ENCODE measurements at regions not wholly inside any gene's neighbourhood (a gene's known extent, or its start where the extent isn't known, plus 50 kb on each side); places are given as distances from the start of the nearest gene placed in this dataset.

DNA sequence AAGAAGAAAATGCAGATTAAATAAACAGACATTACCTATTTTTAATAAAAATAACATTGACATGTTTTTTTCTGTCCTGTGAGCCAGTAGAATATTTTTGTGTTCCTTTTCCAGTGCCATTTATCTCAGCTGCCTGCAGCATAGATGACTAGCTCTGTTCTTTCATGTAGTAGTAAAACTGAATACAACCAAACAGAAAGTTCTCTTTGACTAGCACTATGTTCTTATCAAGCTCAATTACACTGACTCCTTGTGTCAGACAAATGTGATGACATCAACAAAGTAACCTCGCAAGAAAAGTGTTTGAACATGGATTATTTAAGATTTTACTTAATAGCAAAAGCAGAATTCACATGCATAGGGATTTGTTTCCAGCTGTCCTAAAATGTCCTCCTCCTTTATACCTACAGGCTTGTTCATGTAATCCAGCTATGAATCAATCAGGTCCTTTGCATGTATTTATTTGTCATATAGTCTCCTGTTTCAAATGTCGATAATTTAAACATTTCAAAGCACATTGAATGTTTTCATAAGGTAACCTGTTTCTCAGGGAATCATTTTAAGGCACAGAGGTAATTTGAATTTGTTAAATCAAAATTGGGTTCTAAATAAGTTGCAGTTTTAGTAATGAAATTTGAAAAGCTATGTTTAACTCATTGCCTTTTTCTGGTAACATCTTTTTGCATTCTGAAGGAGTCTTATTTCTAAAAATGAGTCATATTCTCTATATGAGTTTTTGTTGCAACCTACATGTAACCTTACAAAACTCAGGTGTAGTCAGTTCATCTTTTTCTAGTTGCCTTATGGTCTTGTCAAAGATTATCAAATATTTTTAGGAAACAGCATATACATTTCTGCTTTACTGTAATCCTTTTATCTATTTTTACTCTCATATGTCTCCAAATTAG, 215.3 kb upstream of the GULP1 start:
- DNase-seq (ENCODE audit: low spot score) = no peak
- Histone ChIP-seq H3K36me3 (ENCODE audit: insufficient read depth, low read length) (no peaks in the 10 kb centered on the region), H2AFZ (ENCODE audit: low read length) (no peak overlapping the region), H3K4me2 (ENCODE audit: low read length) (no peak overlapping the region), H3K4me3 (ENCODE audit: low read depth, low read length, poor library complexity, severe bottlenecking) (no peak overlapping the region), H3K9me3 (ENCODE audit: low read length) (no peaks in the 10 kb centered on the region), H3K79me2 (ENCODE audit: insufficient read depth, low read depth, low read length) (no peaks in the 10 kb centered on the region), H4K20me1 (ENCODE audit: insufficient read depth, low read length) (no peaks in the 10 kb centered on the region), H3K27ac (ENCODE audit: low read depth, low read length, poor library complexity, severe bottlenecking) (no peak overlapping the region), H3K4me1 (ENCODE audit: insufficient read depth, low read length, poor library complexity, severe bottlenecking) (no peaks in the 10 kb centered on the region), H3K9me2 (ENCODE audit: insufficient read depth, low read length) (no peaks in the 10 kb centered on the region)
- TF ChIP-seq, protein P1, sequence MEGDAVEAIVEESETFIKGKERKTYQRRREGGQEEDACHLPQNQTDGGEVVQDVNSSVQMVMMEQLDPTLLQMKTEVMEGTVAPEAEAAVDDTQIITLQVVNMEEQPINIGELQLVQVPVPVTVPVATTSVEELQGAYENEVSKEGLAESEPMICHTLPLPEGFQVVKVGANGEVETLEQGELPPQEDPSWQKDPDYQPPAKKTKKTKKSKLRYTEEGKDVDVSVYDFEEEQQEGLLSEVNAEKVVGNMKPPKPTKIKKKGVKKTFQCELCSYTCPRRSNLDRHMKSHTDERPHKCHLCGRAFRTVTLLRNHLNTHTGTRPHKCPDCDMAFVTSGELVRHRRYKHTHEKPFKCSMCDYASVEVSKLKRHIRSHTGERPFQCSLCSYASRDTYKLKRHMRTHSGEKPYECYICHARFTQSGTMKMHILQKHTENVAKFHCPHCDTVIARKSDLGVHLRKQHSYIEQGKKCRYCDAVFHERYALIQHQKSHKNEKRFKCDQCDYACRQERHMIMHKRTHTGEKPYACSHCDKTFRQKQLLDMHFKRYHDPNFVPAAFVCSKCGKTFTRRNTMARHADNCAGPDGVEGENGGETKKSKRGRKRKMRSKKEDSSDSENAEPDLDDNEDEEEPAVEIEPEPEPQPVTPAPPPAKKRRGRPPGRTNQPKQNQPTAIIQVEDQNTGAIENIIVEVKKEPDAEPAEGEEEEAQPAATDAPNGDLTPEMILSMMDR (conservative IDR thresholded peaks at IDR 0.05; ENCODE audit: low read length) = no peak
- TF ChIP-seq EZH2phosphoT487 (IDR thresholded peaks at IDR 0.05; ENCODE audit: borderline replicate concordance, low read depth, low read length) = no peak
- intact Hi-C loops (cut with micrococcal nuclease; ENCODE audit: unreplicated experiment) = no loop called here
- BruUV-seq (replicated peaks) = no TSS peak
- ChIA-PET CTCF (ENCODE audit: unreplicated experiment) (no interaction called here), POLR2A (no interaction called here)

DNA sequence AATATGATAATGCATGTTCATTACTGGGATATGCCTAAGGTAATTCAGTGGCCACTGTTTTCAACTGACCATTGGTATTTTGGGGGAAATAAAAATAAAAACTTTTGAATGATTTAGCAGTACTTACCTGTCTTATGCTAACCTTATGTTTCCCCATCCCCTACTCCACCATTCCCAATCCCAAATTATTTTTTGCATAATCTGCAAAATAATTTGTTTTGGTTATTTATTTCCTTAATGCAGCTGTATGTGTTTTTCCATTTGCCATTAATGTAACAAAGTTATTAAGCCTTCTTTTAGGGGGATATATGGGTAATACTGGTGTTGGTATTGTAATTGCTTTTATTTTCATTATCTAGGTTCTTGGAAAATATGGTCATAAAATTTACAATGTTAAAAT, 213.9 kb upstream of the GULP1 start:
- Histone ChIP-seq H3K4me2 (ENCODE audit: low read length) (no peak overlapping the region), H2AFZ (ENCODE audit: low read length) (no peak overlapping the region), H3K9me2 (ENCODE audit: insufficient read depth, low read length) (no peaks in the 10 kb centered on the region), H3K4me3 (ENCODE audit: low read depth, low read length, poor library complexity, severe bottlenecking) (no peak overlapping the region), H4K20me1 (ENCODE audit: insufficient read depth, low read length) (no peaks in the 10 kb centered on the region), H3K79me2 (ENCODE audit: insufficient read depth, low read depth, low read length) (no peaks in the 10 kb centered on the region), H3K27ac (ENCODE audit: low read depth, low read length, poor library complexity, severe bottlenecking) (no peak overlapping the region), H3K4me1 (ENCODE audit: insufficient read depth, low read length, poor library complexity, severe bottlenecking) (no peaks in the 10 kb centered on the region), H3K9me3 (ENCODE audit: low read length) (no peaks in the 10 kb centered on the region), H3K36me3 (ENCODE audit: insufficient read depth, low read length) (no peaks in the 10 kb centered on the region)
- intact Hi-C loops (cut with micrococcal nuclease; ENCODE audit: unreplicated experiment) = no loop called here
- CTCF ChIA-PET (ENCODE audit: unreplicated experiment) = no interaction called here
- POLR2A ChIA-PET = no interaction called here
- no TSS peak for BruUV-seq (replicated peaks)
- no peak for TF ChIP-seq EZH2phosphoT487 (IDR thresholded peaks at IDR 0.05; ENCODE audit: borderline replicate concordance, low read depth, low read length)
- TF ChIP-seq, protein P1 (conservative IDR thresholded peaks at IDR 0.05; ENCODE audit: low read length) = no peak
- DNase-seq (ENCODE audit: low spot score) = no peak

DNA sequence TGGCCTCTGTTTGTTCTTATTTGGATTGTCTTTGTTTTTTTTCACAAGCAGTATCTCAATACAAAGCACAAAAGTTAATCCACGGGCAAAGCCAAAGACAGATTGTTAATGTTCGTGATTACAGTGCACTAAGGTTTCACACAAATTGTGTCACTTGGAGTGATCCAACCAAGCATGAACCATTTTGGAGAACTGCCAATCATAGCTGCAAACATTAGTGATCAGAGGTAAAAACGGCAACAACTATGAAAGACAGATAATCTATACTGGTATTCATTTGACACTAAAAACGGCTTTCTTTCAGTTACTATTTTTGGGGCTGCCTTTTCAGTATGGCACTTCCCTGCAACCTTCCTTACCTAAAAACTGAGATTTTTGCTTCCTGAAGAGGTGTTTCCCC, 213.1 kb upstream of the GULP1 start:
- Histone ChIP-seq H3K4me1 (ENCODE audit: insufficient read depth, low read length, poor library complexity, severe bottlenecking) (no peaks in the 10 kb centered on the region), H3K27ac (ENCODE audit: low read depth, low read length, poor library complexity, severe bottlenecking) (no peak overlapping the region), H3K36me3 (ENCODE audit: insufficient read depth, low read length) (no peaks in the 10 kb centered on the region), H3K9me2 (ENCODE audit: insufficient read depth, low read length) (no peaks in the 10 kb centered on the region), H2AFZ (ENCODE audit: low read length) (no peak overlapping the region), H3K4me3 (ENCODE audit: low read depth, low read length, poor library complexity, severe bottlenecking) (no peak overlapping the region), H4K20me1 (ENCODE audit: insufficient read depth, low read length) (no peaks in the 10 kb centered on the region), H3K79me2 (ENCODE audit: insufficient read depth, low read depth, low read length) (no peaks in the 10 kb centered on the region), H3K9me3 (ENCODE audit: low read length) (no peaks in the 10 kb centered on the region), H3K4me2 (ENCODE audit: low read length) (no peak overlapping the region)
- TF ChIP-seq EZH2phosphoT487 (IDR thresholded peaks at IDR 0.05; ENCODE audit: borderline replicate concordance, low read depth, low read length) = no peak
- TF ChIP-seq, protein P1 (conservative IDR thresholded peaks at IDR 0.05; ENCODE audit: low read length) = no peak
- DNase-seq (ENCODE audit: low spot score) = no peak
- POLR2A ChIA-PET = no interaction called here
- no TSS peak for BruUV-seq (replicated peaks)
- intact Hi-C loops (cut with micrococcal nuclease; ENCODE audit: unreplicated experiment) = no loop called here
- CTCF ChIA-PET (ENCODE audit: unreplicated experiment) = no interaction called here

All from OCI-LY7 (cell line).